Fibroblast of lung (primary cell): ENCODE measurements at regions not wholly inside any gene's neighbourhood (a gene's known extent, or its start where the extent isn't known, plus 50 kb on each side); places are given as distances from the start of the nearest gene placed in this dataset.

Source experiments
- EZH2 ChIP-seq: IDR thresholded peaks from 2 replicates; pipeline ENCODE4 v1.5.1; 2012; ENCODE audit warnings: low read length, control low read depth, mild to moderate bottlenecking; ENCODE audit errors: missing control alignments
- TF ChIP-seq, protein P1 (sequence below), 2 donors: IDR thresholded peaks in 1 of 2; conservative IDR thresholded peaks in 1 of 2; 1 replicate in 1 of 2; 2 replicates in 1 of 2; pipeline ENCODE4 v1.5.1; 2011 to 2012; ENCODE audit warnings: low read length in 2 of 2, control low read depth in 1 of 2, inconsistent platforms in 1 of 2, low read depth in 1 of 2, mild to moderate bottlenecking in 1 of 2

DNA sequence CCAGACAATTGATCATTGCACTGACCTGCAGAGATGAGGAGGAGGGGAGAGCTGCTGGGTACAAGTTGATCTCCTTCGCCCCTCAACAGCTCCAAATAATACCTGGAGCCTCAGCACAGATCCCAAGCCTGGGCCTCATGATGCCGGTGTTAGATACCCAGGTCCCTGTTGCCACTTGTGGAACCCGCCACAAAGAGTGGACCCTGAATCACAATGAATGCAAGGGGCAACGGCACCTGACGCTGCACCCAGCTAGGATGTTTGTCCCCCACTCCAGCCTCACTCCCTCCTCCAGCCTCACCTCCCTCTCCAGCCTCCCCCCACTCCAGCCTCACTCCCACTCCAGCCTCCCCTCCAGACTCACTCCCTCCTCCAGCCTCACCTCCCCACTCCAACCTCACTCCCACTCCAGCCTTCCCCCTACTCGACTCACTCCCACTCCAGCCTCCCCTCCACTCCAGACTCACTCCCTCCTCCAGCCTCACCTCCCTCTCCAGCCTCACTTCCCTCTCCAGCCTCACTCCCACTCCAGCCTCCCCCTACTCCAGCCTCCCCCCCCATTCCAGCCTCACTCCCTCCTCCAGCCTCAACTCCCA lies 879.0 kb downstream of the BRD1 start:
- TF ChIP-seq, protein P1, sequence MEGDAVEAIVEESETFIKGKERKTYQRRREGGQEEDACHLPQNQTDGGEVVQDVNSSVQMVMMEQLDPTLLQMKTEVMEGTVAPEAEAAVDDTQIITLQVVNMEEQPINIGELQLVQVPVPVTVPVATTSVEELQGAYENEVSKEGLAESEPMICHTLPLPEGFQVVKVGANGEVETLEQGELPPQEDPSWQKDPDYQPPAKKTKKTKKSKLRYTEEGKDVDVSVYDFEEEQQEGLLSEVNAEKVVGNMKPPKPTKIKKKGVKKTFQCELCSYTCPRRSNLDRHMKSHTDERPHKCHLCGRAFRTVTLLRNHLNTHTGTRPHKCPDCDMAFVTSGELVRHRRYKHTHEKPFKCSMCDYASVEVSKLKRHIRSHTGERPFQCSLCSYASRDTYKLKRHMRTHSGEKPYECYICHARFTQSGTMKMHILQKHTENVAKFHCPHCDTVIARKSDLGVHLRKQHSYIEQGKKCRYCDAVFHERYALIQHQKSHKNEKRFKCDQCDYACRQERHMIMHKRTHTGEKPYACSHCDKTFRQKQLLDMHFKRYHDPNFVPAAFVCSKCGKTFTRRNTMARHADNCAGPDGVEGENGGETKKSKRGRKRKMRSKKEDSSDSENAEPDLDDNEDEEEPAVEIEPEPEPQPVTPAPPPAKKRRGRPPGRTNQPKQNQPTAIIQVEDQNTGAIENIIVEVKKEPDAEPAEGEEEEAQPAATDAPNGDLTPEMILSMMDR (conservative IDR thresholded peaks at IDR 0.05 in 1 of 2, IDR thresholded peaks at IDR 0.05 in 1 of 2; ENCODE audit: low read depth in 1 of 2, low read length in 2 of 2), result no peak
- no peak for TF ChIP-seq EZH2
